GDM1 (cell line): ENCODE measurements at regions not wholly inside any gene's neighbourhood (a gene's known extent, or its start where the extent isn't known, plus 50 kb on each side); places are given as distances from the start of the nearest gene placed in this dataset.

ENCODE experiments used
- DNase-seq: peaks from one replicate; lab custom pipeline; 2025; lab: John Stamatoyannopoulos, UW

DNA sequence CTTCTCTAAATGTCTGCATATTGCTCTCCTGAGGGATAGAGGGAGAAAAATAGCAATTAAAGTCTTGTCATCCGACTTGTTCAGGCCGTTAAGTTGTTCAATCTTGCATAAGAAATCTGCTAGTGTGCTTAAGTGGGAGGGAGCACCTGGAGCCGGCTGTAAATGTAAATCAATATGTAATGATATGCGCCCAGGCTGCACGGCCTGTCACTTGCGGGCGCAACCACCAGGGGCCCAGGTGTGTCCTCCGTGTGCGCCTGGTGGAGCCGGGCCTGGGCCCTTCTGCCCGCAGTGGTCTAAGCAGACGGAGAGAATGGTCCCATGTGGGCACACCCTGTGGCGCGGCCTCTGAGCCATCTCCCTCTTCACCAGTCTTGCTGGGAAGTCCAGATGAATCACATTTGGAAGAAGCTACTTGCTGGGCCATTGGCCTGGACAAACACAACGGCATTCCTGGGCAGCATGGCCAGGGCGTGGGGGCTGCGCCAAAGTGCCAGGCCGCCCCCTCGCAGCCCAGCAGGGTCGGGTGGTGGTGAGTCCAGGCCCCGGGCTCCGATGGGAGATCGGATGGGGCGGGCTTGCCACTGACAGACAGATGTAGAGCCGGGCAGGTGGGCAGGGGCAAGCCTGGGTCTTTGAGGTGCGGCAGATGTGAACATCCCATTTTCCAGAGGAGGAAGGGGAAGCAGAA, 193.3 kb upstream of the C14orf180 start:
- no peak for DNase-seq

DNA sequence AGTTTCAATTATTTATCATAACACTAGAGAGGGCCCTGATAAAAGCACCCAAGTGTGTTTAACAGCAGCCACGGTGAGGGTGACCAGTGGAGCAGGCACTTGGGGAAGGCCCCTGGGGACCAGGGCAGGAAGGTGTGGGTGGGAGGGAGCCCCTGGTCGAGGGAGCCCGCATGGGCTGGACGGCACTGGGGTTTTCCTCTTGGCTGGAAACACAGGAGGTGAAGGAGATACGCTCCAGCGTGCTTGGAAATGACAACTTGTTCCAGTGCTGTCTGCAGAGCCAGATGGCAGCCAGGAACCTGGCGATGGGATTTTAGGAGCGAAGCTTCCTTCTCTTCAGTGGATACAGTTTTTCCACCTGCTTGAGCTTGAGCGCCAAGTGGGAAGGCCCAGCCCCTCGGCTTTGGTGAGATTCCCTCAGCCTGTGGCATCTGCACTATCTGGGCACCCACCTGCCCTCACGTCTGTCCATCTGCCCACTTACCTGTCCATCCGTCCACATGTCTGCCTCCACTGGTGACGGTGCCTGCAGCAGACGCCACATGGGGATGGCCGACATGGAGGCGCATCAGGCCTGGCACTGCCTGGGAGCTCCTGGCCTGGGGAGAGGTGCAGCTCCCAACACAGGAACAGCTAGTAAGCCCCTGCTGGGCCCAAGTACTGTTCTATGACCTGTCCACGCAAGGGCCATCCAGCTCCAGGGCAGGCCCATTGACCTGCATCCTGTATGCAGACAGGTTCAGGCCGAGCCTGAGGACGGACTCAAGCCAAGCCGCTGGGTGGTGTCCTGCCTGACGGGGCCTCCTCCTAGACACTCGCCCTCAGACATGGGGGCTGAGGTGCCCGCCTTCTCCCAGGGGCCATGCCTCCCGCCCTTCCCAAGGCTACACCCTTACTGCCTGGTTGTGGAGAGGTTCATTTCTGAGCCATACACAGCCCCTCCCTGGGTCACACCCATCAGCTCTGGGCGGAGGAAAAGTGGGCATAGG, 192.2 kb upstream of the C14orf180 start:
- no peak for DNase-seq

DNA sequence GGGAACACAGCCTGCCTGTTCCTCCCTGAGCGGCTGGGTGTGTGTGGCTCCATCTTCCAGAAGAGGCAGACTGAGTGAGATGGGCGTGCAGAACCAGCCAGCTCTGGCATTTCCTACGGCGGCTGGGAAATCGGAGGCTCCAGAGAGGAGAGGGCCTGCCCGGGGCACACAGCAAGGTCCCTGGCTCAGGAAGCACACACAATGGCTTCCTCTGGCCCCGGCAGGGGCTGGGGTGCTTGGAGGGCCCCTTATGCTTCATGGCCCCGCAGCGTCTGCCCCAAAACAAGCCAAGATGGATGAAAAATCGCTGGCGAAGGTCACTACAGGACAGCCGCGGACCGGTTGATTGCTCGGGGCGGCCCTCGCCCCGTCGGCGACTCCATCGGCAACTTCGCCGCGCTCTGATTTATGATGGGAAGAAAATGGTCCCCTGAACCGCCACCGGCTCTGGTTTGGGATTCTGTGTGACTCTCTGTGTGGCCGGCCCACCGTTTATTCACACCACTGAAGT, 191.5 kb upstream of the C14orf180 start:
- DNase-seq, result no peak

DNA sequence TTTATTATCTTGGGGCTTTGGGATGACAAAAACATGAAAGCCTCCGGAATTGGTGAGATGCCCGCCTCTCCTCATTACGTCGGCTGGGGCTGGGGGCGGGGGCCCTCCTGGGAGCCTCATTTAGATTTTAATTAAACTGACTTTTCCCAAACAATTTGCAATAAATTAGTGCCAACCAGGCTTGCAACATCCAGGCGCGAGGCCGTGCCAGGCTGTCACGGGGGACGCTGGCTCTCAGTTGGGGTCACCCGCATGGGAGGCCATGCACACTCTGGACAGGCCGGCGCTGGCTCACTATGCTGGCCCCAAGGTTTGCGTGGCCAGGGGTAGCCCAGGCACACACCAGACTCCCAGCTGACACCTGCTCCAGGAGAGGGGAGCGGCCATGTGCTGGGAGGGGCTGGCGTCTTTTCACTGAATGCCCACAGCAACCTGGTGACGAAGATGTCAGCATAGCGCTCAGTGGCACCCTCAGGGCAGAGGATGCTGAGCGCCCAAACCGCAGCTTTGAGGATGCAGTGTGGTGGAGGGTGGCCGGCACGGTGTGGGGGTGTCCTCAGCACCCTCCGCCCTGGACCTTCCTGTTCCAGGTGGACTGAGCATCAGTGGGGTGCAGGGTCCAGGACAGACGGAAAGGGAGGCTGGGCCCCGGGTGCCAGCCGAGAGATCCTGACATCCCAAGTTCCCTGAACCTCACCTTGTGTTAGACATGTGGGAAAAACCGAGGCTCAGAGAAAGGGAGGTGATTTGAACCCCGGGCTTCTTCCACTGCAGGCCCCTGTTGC, 190.8 kb upstream of the C14orf180 start:
- no peak for DNase-seq

DNA sequence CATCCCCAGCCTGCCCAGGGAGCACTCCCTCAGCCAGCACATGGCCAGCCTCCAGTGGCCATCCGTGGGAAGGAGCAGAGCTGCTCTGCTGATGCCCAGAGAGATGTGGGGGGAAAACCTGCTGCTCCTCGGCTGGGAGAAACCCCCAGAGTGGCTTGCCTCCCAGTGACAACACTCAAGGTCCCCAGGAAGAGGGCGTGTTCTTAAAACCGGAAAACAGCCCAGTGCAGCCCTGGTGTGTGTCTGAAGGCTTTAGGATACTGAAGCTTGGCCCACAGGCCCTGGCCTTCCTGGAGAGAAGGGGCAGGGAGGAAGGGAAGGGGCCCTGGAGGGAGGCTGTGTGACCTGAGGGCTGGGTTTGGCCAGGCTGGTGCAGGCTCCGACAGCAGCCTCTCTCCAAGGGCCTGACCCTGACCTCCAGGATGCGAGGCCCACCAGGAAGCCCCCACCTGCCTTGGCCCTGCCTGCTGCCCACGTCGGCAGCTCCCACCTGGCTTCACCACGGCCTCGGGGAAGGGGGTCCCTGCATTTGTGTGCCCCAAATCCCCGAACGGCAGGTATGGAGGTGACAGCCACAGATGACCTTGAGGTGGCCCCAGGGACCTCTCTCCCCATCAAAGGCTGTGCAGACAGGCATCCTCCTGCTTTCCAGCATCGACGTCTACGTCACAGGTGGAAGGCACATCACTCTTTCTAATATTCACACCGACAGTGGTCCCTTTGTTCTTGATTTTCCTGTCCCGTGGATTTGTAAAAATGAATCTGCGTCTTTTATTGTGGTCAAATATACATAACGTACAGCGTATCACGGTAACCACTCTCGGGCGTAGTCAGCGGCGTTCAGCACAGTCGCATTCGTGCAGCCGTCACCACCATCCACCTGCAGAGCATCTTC, 190.0 kb upstream of the C14orf180 start:
- DNase-seq, result no peak

DNA sequence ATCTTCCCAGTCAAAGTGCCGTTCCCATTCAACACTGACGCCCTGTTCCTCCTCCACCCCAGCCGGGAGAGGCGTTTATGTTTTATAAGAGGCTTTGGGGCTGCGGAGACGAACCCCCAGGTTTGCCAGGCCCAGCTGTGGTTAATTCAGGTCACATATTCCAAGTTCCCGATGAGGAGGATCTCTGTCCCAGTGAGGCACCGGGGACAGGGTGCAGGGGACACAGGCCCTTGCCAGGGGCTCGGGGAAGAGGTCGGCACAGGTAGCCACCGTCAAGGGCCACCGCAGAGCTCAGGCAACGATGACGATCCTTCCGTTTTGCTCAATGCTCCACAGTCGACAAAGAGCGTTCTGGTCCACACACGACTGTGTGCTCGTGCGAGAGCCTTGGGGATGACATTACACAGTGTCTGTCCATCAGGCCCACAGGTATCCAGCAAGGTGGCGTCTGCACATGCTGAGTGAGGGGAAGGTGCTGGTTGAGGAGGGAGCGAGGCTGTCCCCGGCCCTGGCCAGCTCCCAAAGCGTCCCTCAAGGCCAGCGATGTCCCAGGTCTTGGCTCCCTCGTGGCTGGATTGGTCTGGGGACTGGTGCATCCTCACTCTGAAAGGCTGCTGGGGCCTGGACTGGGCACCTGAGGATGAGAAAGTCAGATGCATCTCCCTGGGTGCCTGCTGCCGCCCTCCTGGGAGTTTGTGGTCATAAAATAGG, 189.2 kb upstream of the C14orf180 start:
- no peak for DNase-seq

DNA sequence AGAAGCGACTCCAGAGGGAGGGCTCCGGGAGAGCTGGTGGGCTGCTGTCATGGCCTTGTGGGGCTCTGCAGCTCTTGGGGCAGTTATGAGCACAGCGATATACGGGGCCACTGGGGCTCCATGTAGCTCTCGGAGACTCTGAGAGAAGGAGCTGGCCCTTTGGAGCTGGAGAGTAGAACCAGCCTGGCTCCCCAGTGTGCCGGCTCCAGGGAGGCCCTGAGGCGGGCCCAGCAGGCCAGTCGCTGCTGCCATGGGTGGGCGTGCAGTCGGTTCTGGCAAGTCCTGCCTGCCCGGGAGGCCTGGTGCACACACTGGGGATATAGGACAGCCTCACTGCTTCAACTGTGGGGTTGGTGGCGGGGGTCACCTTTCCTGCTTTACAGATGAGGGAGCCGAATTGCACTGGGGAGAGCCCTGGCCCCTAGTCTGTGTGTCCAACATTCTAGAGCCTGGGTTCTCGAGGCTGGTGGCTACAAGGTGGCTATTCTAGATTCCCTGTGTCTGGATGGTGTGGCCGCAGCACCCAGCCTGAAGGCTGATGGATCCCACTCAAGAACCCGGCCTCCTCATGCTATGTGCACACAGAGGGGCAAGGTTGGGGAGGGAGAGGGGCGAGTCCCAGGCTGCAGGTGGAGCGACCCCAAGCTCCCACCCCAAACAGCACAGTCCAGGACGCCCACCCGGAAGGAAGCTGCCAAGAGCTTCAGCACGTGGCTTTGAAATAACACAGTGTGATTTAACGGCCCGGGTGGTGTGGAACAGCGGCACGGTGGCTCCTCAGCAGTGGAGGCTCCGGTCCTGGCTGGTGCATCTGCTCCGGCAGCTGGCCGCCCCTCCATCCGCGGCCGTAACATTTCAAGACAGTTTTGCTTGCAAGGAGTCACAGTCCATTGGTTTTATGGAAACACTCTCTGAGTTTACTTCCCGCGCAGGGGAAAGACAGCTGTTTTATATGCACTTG, 188.3 kb upstream of the C14orf180 start:
- DNase-seq, result no peak

- DNase-seq, result no peak
Measured at GRCh38 chr14:104392001-104392395, 187.6 kb upstream of the C14orf180 start.

- no peak for DNase-seq
Measured at GRCh38 chr14:104392396-104393198, 187.0 kb upstream of the C14orf180 start.

- no peak for DNase-seq
Measured at GRCh38 chr14:104393199-104393897, 186.2 kb upstream of the C14orf180 start.

DNA sequence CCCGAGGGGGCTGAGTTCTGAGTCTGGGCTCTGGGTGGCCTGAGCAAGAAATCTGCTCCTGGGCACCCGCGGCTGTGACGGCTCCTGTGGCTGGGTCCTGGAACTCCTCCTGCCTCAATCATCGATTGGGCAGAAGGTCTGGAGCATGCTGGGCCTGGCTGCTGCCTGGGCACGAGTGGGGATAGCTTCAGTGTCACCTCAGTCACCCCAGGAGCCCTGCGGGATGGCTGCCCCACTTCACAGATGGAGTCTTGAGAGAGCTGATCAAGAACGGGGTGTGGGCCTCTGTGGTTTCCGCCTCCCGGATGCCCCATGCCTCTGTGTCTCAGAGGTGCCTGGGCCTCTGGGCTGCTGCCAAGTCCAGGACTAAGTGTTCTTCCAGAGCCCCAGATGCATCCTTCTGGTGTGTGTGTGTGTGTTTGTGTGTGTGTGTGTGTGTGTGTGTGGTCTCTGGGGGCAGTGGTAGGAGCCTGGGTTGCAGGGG, 185.6 kb upstream of the C14orf180 start:
- DNase-seq, result peak; percentile 90

- no peak for DNase-seq
Measured at GRCh38 chr14:104394409-104394851, 185.1 kb upstream of the C14orf180 start.

GRCh38 chr14:104395276-104395675, 184.3 kb upstream of the C14orf180 start:
- DNase-seq, result no peak

DNA sequence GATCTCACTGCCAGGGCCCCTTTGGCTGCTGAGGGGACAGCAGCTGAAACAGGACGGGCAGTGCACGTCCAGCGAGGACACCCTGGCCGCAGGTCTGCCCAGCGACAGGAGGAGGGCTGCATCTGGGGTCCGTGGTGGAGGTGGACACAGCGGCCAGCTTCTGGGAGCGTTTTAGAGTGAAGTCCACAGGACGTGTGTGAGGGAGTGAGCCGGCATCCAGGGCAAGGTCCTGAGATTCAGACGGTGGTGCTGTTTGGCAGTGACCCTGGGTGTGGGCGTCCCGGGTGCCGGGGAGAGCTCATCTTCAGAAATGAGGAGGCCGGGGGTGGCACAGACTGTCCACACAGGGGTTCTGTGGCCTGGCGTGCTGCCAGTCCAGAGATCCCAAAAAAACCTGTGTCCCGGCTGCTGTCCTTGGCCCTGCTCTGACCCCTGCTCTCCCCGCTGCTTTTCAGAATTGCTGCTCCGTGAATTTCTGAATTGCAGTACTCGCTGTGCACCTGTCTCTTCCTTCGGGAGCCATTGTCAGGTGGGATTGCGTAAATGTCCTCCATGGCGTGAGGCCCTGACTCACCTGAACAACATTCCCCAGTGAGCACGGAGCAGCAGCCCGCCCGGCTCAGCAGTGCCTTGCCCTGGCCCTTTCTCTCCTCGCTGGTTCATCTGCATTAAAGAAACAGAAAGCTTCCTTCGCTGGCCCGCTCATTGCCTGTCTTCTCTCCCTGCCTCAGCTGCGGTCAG, 183.5 kb upstream of the C14orf180 start:
- DNase-seq, result no peak

DNA sequence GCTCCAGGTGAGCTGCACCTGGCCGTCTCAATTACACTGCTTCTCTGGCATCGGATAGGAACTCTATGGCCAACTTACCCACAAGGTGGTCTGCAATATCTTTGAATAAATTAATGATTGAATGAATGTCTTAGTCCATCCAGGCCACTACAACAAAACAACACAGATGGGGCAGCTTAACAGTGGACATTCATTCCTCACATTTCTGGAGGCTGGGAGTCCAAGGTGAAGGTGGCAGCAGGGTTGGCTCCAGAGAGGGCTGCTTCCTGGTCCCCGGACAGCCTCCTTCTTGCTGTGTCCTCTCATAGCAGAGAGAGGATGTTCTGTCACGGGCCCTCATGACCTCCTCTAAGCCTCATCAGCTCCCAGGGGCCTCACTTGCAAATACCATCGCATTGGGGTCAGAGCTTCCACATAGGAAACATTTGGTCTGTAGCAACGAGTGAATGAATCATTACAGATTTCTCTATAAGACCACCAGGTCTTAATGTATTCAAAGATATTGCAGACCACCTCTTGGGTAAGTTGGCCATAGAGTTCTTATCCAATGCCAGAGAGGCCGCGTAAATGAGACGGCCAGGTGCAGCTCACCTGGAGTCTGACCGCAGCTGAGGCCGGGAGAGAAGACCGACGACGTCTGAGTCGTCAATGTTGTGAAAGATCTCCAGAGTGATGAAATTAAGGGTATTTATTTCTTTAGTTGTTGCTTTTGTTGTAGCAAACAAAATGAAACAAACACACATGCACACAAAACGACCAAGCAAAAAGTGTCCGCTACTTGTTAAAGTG, 182.7 kb upstream of the C14orf180 start:
- no peak for DNase-seq

GRCh38 chr14:104397956-104398355, 181.6 kb upstream of the C14orf180 start:
- DNase-seq, result no peak
